Right lobe of liver (tissue), 4 donors: ENCODE measurements at regions not wholly inside any gene's neighbourhood (a gene's known extent, or its start where the extent isn't known, plus 50 kb on each side); places are given as distances from the start of the nearest gene placed in this dataset.

ENCODE experiments used
- CTCF ChIP-seq, 4 donors: fragments of 200-600 bp in 3 of 4; fragments of 450-650 bp in 1 of 4; IDR thresholded peaks; one replicate each; pipeline versions ENCODE4 v1.5.1 to v1.8.0; 2016 to 2022; ENCODE audit warnings: antibody characterized with exemption in 4 of 4, mild to moderate bottlenecking in 2 of 4
- POLR2A ChIP-seq: fragments of 450-650 bp; IDR thresholded peaks from one replicate; pipeline ENCODE4 v1.6.1; 2017; ENCODE audit warnings: antibody characterized with exemption, mild to moderate bottlenecking
- donor health status: DM: no; HTN: no; CAD: no.
- donor health status: DM: no; HTN: no; CAD: no.
- donor health status: DM: no; HTN: yes; CAD: no.

GRCh38 chr5:118236108-118236849 lies 752.1 kb downstream of the DTWD2 start:
- no peak for TF ChIP-seq CTCF (IDR thresholded peaks at IDR 0.05)
- no peak for TF ChIP-seq POLR2A
